ENCODE measurements at regions not wholly inside any gene's neighbourhood (a gene's known extent, or its start where the extent isn't known, plus 50 kb on each side); places are given as distances from the start of the nearest gene placed in this dataset.

DNA sequence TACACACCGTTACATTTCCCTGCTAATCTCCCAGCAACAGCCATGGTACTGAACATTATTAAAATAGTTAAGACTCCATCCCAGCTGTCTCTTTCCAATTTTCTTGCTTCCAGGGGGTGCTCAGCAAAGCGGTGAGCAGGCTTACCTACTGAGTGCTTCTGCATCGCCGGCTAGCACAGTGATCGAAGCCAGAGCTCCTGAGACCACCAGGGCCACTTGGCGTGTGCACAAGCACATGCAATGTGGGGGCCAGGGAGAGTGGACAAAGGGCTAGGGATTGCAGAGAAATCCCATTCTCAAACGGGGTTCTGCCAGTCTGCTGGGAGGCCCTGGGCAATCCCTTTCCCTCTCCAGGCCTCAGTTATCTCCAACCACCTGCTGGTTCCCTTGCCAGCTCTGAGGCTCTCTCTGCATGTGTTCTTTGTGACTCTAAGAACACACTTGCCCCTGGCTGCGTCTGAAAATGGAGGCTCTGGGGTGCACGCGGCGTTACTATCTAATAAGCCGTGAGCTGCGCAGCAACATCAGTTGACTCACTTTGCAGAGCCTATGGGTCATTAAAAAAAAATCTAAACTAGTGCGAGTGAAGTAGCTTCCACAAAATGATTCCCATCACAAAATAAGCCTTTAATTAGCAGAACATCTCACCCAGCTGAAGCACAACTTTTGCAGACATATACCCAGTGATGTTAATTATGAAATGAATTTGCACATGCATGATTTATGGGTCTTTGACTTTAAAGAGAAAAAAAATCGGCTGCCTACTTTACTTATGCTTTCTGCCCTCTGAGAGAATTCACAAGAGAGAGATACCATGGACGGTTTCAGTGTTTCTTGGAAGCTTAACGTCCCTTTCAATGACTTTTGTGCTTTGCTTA, 271.5 kb downstream of the TLE3 start:
- no peak for DNase-seq (ENCODE audit: low spot score)
- Histone ChIP-seq H3K27me3 (ENCODE audit: control insufficient read depth in 4 of 4, insufficient read depth in 4 of 4, low read length in 3 of 4) (no peaks in the 10 kb centered on the region), H3K4me1 (ENCODE audit: control insufficient read depth in 4 of 4, insufficient read depth in 4 of 4, low read length in 3 of 4) (no peaks in the 10 kb centered on the region), H3K4me3 (ENCODE audit: low read depth in 1 of 3, low read length in 3 of 3) (no peak overlapping the region), H3K9me3 (ENCODE audit: control insufficient read depth in 4 of 4, low read length in 3 of 4) (no peaks in the 10 kb centered on the region), H3K36me3 (ENCODE audit: control insufficient read depth in 4 of 4, insufficient read depth in 3 of 4, low read depth in 1 of 4, low read length in 3 of 4) (no peaks in the 10 kb centered on the region), H3K27ac (ENCODE audit: low read depth in 1 of 2, low read length in 2 of 2) (no peak overlapping the region), H3K9ac (ENCODE audit: low read depth in 1 of 2, low read length in 2 of 2) (no peak overlapping the region)
- WGBS = 73% methylated on average over 17 of the region's 17 CpGs
- no peak for TF ChIP-seq RAD21 (IDR thresholded peaks at IDR 0.05)

DNA sequence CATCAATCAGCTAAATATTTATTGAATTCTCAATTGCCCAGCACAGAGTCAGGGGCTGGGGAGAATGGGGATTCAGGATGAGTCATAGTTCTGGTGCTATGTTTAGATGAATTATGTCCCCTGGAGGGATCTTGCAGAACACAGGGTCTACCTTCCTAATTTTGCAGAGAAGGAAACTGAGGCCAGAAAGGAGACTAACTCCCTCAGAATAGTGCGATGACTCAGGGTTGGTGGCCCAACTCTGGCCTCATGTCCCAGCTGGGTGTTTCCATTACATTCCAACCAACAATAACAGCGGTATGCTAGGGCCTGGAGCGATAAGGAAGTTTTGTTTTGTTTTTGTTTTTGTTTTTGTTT, 270.9 kb downstream of the TLE3 start:
- TF ChIP-seq FOXA2 (IDR thresholded peaks at IDR 0.05) (no peak), YY1 (IDR thresholded peaks at IDR 0.05) (no peak)
- Histone ChIP-seq H3K4me1 (ENCODE audit: control insufficient read depth in 4 of 4, insufficient read depth in 4 of 4, low read length in 3 of 4) (no peaks in the 10 kb centered on the region), H3K9ac (ENCODE audit: low read depth in 1 of 2, low read length in 2 of 2) (no peak overlapping the region), H3K27me3 (ENCODE audit: control insufficient read depth in 4 of 4, insufficient read depth in 4 of 4, low read length in 3 of 4) (no peaks in the 10 kb centered on the region), H3K27ac (ENCODE audit: low read depth in 1 of 2, low read length in 2 of 2) (no peak overlapping the region), H3K36me3 (ENCODE audit: control insufficient read depth in 4 of 4, insufficient read depth in 3 of 4, low read depth in 1 of 4, low read length in 3 of 4) (no peaks in the 10 kb centered on the region), H3K9me3 (ENCODE audit: control insufficient read depth in 4 of 4, low read length in 3 of 4) (no peaks in the 10 kb centered on the region), H3K4me3 (ENCODE audit: low read depth in 1 of 3, low read length in 3 of 3) (no peak overlapping the region)
- WGBS = 93% methylated on average over 3 of the region's 3 CpGs
- no peak for DNase-seq (ENCODE audit: low spot score)

DNA sequence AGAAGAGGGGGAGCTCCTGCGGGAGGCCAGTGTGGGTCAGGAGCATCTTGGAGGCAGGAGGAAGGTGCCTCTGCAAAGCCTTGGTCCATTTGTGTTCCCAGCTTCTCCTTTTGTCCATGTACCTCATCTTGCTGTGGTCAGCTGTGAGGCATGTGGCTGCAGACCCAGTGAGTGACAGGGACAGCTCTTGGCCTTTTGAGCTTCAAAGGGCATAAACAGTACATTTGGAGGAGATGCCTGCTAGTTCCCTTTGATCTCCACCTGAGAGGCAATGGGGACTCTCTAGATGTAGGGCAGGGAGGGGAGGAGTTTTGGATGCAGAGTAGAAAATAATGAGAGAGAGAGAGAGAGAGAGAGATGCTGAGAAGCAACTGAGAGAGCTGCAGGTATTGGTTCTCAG, 270.0 kb downstream of the TLE3 start:
- Histone ChIP-seq H3K27me3 (ENCODE audit: control insufficient read depth in 4 of 4, insufficient read depth in 4 of 4, low read length in 3 of 4) (no peaks in the 10 kb centered on the region), H3K4me1 (ENCODE audit: control insufficient read depth in 4 of 4, insufficient read depth in 4 of 4, low read length in 3 of 4) (no peaks in the 10 kb centered on the region), H3K9ac (ENCODE audit: low read depth in 1 of 2, low read length in 2 of 2) (no peak overlapping the region), H3K9me3 (ENCODE audit: control insufficient read depth in 4 of 4, low read length in 3 of 4) (no peaks in the 10 kb centered on the region), H3K36me3 (ENCODE audit: control insufficient read depth in 4 of 4, insufficient read depth in 3 of 4, low read depth in 1 of 4, low read length in 3 of 4) (no peaks in the 10 kb centered on the region), H3K4me3 (ENCODE audit: low read depth in 1 of 3, low read length in 3 of 3) (no peak overlapping the region), H3K27ac (ENCODE audit: low read depth in 1 of 2, low read length in 2 of 2) (no peak overlapping the region)
- TF ChIP-seq, protein P1, sequence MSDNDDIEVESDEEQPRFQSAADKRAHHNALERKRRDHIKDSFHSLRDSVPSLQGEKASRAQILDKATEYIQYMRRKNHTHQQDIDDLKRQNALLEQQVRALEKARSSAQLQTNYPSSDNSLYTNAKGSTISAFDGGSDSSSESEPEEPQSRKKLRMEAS (IDR thresholded peaks at IDR 0.05) = no peak
- TF ChIP-seq YY1 (IDR thresholded peaks at IDR 0.05) = no peak
- TF ChIP-seq HNF4G (IDR thresholded peaks at IDR 0.05) = no peak
- no peak for DNase-seq (ENCODE audit: low spot score)
- WGBS = 85% methylated on average over 1 of the region's 1 CpG

DNA sequence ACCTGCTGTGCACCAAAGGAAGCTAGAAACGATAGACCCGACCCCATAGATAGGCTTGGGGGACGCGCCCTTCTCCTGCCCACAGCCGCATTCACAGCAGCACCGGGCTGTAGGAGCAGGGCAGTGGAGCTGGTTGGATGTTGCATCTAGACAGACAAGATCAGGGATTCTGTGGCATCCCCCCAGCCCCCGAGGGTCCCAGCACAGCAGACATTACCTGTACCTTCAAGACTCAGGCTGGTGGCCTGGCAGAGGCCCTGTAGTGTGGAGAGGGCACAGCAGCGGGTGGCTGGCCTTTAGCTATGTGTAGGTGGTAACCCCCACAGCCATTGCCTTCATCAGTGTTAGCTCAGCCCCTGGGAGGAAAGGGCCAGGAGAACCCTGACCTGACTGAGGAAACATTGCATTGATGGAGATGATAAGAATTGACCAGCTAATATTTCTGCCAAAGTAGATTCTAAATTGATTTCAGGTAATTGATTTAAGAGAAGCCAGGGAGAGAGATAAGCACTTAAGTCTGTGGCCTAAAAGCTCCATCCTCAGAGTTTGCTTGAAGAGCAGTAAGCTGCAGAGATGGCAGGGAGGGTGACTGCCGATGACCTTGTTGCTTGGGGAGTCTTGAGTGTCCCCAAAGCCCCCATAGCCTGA, 269.4 kb downstream of the TLE3 start:
- 73% methylated on average over 9 of the region's 9 CpGs for WGBS
- DNase-seq (ENCODE audit: low spot score) = no peak
- Histone ChIP-seq H3K27me3 (ENCODE audit: control insufficient read depth in 4 of 4, insufficient read depth in 4 of 4, low read length in 3 of 4) (no peaks in the 10 kb centered on the region), H3K4me3 (ENCODE audit: low read depth in 1 of 3, low read length in 3 of 3) (no peak overlapping the region), H3K36me3 (ENCODE audit: control insufficient read depth in 4 of 4, insufficient read depth in 3 of 4, low read depth in 1 of 4, low read length in 3 of 4) (no peaks in the 10 kb centered on the region), H3K4me1 (ENCODE audit: control insufficient read depth in 4 of 4, insufficient read depth in 4 of 4, low read length in 3 of 4) (no peaks in the 10 kb centered on the region), H3K27ac (ENCODE audit: low read depth in 1 of 2, low read length in 2 of 2) (no peak overlapping the region), H3K9me3 (ENCODE audit: control insufficient read depth in 4 of 4, low read length in 3 of 4) (no peaks in the 10 kb centered on the region), H3K9ac (ENCODE audit: low read depth in 1 of 2, low read length in 2 of 2) (no peak overlapping the region)
- TF ChIP-seq RAD21 (IDR thresholded peaks at IDR 0.05) = no peak
- TF ChIP-seq HNF4G (IDR thresholded peaks at IDR 0.05) = no peak
- no peak for TF ChIP-seq FOXA2 (IDR thresholded peaks at IDR 0.05)
- TF ChIP-seq RXRA (IDR thresholded peaks at IDR 0.05) = no peak
- TF ChIP-seq FOXA1 (IDR thresholded peaks at IDR 0.05) = no peak
- no peak for TF ChIP-seq JUND (IDR thresholded peaks at IDR 0.05)
- no peak for TF ChIP-seq HNF4A (conservative IDR thresholded peaks at IDR 0.05)
- TF ChIP-seq EGR1 (IDR thresholded peaks at IDR 0.05; ENCODE audit: low read depth in 2 of 2) = no peak
- TF ChIP-seq, protein P2, sequence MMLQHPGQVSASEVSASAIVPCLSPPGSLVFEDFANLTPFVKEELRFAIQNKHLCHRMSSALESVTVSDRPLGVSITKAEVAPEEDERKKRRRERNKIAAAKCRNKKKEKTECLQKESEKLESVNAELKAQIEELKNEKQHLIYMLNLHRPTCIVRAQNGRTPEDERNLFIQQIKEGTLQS (IDR thresholded peaks at IDR 0.05) = no peak
- TF ChIP-seq, protein P3, sequence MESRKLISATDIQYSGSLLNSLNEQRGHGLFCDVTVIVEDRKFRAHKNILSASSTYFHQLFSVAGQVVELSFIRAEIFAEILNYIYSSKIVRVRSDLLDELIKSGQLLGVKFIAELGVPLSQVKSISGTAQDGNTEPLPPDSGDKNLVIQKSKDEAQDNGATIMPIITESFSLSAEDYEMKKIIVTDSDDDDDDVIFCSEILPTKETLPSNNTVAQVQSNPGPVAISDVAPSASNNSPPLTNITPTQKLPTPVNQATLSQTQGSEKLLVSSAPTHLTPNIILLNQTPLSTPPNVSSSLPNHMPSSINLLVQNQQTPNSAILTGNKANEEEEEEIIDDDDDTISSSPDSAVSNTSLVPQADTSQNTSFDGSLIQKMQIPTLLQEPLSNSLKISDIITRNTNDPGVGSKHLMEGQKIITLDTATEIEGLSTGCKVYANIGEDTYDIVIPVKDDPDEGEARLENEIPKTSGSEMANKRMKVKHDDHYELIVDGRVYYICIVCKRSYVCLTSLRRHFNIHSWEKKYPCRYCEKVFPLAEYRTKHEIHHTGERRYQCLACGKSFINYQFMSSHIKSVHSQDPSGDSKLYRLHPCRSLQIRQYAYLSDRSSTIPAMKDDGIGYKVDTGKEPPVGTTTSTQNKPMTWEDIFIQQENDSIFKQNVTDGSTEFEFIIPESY (IDR thresholded peaks at IDR 0.05) = no peak
- no peak for TF ChIP-seq GABPA (IDR thresholded peaks at IDR 0.05 in 1 of 2, conservative IDR thresholded peaks at IDR 0.05 in 1 of 2)
- TF ChIP-seq NR2F2 (IDR thresholded peaks at IDR 0.05) = no peak

Data from liver (tissue), 7 donors.